T47D (cell line): ENCODE measurements at regions not wholly inside any gene's neighbourhood (a gene's known extent, or its start where the extent isn't known, plus 50 kb on each side); places are given as distances from the start of the nearest gene placed in this dataset.
A peak's percentile ranks its signal among the peaks of the same experiment; 100 is the strongest.

Source experiments
- DNase-seq, 2 experiments: peaks; one replicate each; pipeline versions ENCODE4 v3.0.0 to v3.0.0-alpha.2; 2011 to 2012; ENCODE audit warnings: low read depth in 1 of 2, low spot score in 1 of 2
- JUND ChIP-seq: IDR thresholded peaks from 2 replicates; pipeline ENCODE4 v1.6.1; 2012; ENCODE audit warnings: low read depth
- in situ Hi-C: cut with HindIII; loops from 2 replicates; pipeline ENCODE4 v1.10.0; 2016; ENCODE audit warnings: low sequenced_read_pairs, low pct_unique_long_range_greater_than_20kb

- in situ Hi-C loops, result no loop called here
- no peak for DNase-seq
- TF ChIP-seq JUND, result no peak
These were observed 552.6 kb downstream of the TRIML1 start for GRCh38 chr4:188691811-188692210.

GRCh38 chr4:188695261-188695660 is 556.0 kb downstream of the TRIML1 start:
- in situ Hi-C loops, result no loop called here
- DNase-seq, result no peak

GRCh38 chr4:188697243-188697642 is 558.0 kb downstream of the TRIML1 start:
- no peak for TF ChIP-seq JUND
- in situ Hi-C loops, result no loop called here
- no peak for DNase-seq

More at GRCh38 chr4:188695261-188695660, 556.0 kb downstream of the TRIML1 start:
- TF ChIP-seq JUND, result no peak

GRCh38 chr4:188701952-188702351 is 562.7 kb downstream of the TRIML1 start:
- TF ChIP-seq JUND, result no peak
- DNase-seq, result no peak
- in situ Hi-C loops, result no loop called here

GRCh38 chr4:188704288-188704687 is 565.0 kb downstream of the TRIML1 start:
- no peak for TF ChIP-seq JUND
- no peak for DNase-seq
- in situ Hi-C loops, result no loop called here

GRCh38 chr4:188707036-188707435 is 567.8 kb downstream of the TRIML1 start:
- in situ Hi-C loops, result no loop called here

GRCh38 chr4:188714501-188714900 is 575.3 kb downstream of the TRIML1 start:
- no peak for TF ChIP-seq JUND
- in situ Hi-C loops, result no loop called here
- no peak for DNase-seq

More at GRCh38 chr4:188707036-188707435, 567.8 kb downstream of the TRIML1 start:
- no peak for TF ChIP-seq JUND
- no peak for DNase-seq

GRCh38 chr4:188714907-188715306 is 575.7 kb downstream of the TRIML1 start:
- DNase-seq, result no peak
- no peak for TF ChIP-seq JUND
- in situ Hi-C loops, result no loop called here

GRCh38 chr4:188717661-188718060 is 578.4 kb downstream of the TRIML1 start:
- TF ChIP-seq JUND, result no peak
- in situ Hi-C loops, result no loop called here
- DNase-seq, result no peak

- in situ Hi-C loops, result no loop called here
- no peak for TF ChIP-seq JUND
- peak in 1 of 2 experiments; percentile 17 for DNase-seq
These were observed 580.6 kb downstream of the TRIML1 start for GRCh38 chr4:188719794-188720193.

- no peak for TF ChIP-seq JUND
- no peak for DNase-seq
- in situ Hi-C loops, result no loop called here
These were observed 583.7 kb downstream of the TRIML1 start for GRCh38 chr4:188722911-188723310.

- in situ Hi-C loops, result no loop called here
- TF ChIP-seq JUND, result no peak
- no peak for DNase-seq
These were observed 588.5 kb downstream of the TRIML1 start for GRCh38 chr4:188727746-188728145.

GRCh38 chr4:188728359-188728758 is 589.1 kb downstream of the TRIML1 start:
- no peak for TF ChIP-seq JUND
- DNase-seq, result no peak
- in situ Hi-C loops, result no loop called here

- no peak for TF ChIP-seq JUND
- no peak for DNase-seq
- in situ Hi-C loops, result no loop called here
These were observed 592.9 kb downstream of the TRIML1 start for GRCh38 chr4:188732131-188732530.
